CD4-positive, alpha-beta T cell (primary cell): ENCODE measurements at regions not wholly inside any gene's neighbourhood (a gene's known extent, or its start where the extent isn't known, plus 50 kb on each side); places are given as distances from the start of the nearest gene placed in this dataset.

Experiments
- ATAC-seq: fragments of 200-7000 bp; cut with Tn5 transposase; one replicate; pipeline ENCODE4 v1.10.0; 2022; ENCODE audit warnings: mild to moderate bottlenecking; ENCODE audit not compliant: poor library complexity
- CTCF ChIA-PET: fragments of 350-600 bp; sonication (Branson Sonifier 250); formaldehyde crosslinking; loops from one replicate; lab custom pipeline; 2021; ENCODE audit warnings: antibody characterized with exemption, inconsistent platforms; lab: Charles Lee
- POLR2A ChIA-PET: fragments of 350-600 bp; sonication (Branson Sonifier 250); formaldehyde crosslinking; loops from one replicate; lab custom pipeline; 2021; ENCODE audit warnings: antibody characterized with exemption, inconsistent platforms; lab: Charles Lee
- DNase-seq, 14 experiments: peaks; one replicate each; pipeline ENCODE4 v3.0.0-alpha.2; 2013 to 2020; ENCODE audit warnings: mixed read lengths in 2 of 14
- H3K27ac ChIP-seq, 2 donors: one replicate each; pipeline versions ENCODE4 v1.5.1 to v1.7.0; 2013; ENCODE audit warnings: low read length in 2 of 2, low read depth in 1 of 2, mild to moderate bottlenecking in 1 of 2
- H3K27me3 ChIP-seq, 2 experiments: 1 replicate in 1 of 2; 2 replicates in 1 of 2; pipeline versions ENCODE4 v1.6.1 to v1.7.0; 2013; ENCODE audit warnings: low read length in 2 of 2, control low read depth in 1 of 2, mild to moderate bottlenecking in 1 of 2, moderate library complexity in 1 of 2; ENCODE audit not compliant: insufficient read depth in 2 of 2, control insufficient read depth in 1 of 2
- H3K36me3 ChIP-seq: one replicate; pipeline ENCODE4 v1.6.1; 2013; ENCODE audit warnings: low read length, control low read depth; ENCODE audit not compliant: insufficient read depth
- H3K4me1 ChIP-seq: one replicate; pipeline ENCODE4 v1.6.1; 2013; ENCODE audit warnings: low read length, control low read depth; ENCODE audit not compliant: insufficient read depth
- H3K4me3 ChIP-seq: one replicate; pipeline ENCODE4 v1.5.1; 2013; ENCODE audit warnings: mild to moderate bottlenecking, low read length, moderate library complexity
- H3K9me3 ChIP-seq, 2 experiments: 1 replicate in 1 of 2; 2 replicates in 1 of 2; pipeline versions ENCODE4 v1.6.1 to v1.7.0; 2013; ENCODE audit warnings: low read length in 2 of 2, mild to moderate bottlenecking in 2 of 2, control low read depth in 1 of 2, moderate library complexity in 1 of 2; ENCODE audit not compliant: control insufficient read depth in 1 of 2, insufficient read depth in 1 of 2
- H3K27ac Mint-ChIP-seq: one replicate; pipeline ENCODE4 v1.8.0; 2020; ENCODE audit warnings: mixed read lengths
- H3K27me3 Mint-ChIP-seq: one replicate; pipeline ENCODE4 v1.8.0; 2021; ENCODE audit warnings: mixed read lengths
- H3K36me3 Mint-ChIP-seq: one replicate; pipeline ENCODE4 v1.8.0; 2021; ENCODE audit warnings: low read depth, mixed read lengths
- H3K4me1 Mint-ChIP-seq: one replicate; pipeline ENCODE4 v1.8.0; 2021; ENCODE audit warnings: low read depth, mixed read lengths
- H3K4me3 Mint-ChIP-seq: one replicate; pipeline ENCODE4 v1.8.0; 2020; ENCODE audit warnings: mild to moderate bottlenecking, mixed read lengths
- H3K9me3 Mint-ChIP-seq: one replicate; pipeline ENCODE4 v1.8.0; 2020; ENCODE audit warnings: mixed read lengths
- CTCF ChIP-seq: fragments of 200-600 bp; IDR thresholded peaks from one replicate; pipeline ENCODE4 v1.8.0; 2022; ENCODE audit warnings: antibody characterized with exemption, mild to moderate bottlenecking
- intact Hi-C, 2 experiments: fragments of 100-400 bp; cut with DNase I in 1 of 2; cut with micrococcal nuclease in 1 of 2; formaldehyde crosslinking; loops; one replicate each; pipeline versions ENCODE4 v1.15.1 to v1.9.0; 2023 to 2025; cut with DNase I, micrococcal nuclease

DNA sequence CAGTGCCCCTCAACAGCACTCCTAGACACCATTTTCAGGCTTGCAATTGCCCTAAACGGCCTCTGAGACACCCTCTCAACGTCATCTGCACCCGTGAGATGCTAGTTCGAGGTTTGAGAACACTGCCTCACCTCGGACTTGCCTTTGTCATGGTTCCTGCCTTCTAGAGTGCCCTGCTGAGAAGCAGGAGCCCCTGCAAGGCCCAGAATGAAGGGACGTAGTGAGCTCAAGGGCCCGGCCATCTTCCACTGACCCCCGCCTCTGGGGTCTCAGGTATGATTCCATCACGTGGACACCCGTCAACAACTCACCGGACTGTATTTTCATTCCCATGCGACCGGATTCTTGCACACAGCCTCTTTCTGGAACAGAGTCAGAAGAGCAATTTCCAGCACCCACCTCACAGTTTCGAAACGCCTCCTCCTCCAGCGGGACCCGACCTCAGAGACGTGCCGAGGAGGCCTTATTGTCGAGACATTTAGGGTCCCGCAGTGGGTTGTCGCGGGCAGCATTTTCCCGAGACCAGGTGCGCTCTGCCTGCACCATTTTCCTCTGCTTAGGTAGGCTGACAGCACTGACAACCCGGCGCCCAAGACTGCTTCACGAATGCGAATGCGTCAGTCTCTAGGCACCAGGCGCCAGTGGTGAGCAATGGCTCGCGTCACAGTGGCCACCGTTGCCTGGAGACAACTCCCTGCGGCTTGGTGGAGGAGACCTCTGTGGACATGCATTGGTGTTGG is 999.9 kb downstream of the KCNJ18 start:
- H3K27ac Mint-ChIP-seq = no peak overlapping the region
- ATAC-seq = no peak
- DNase-seq = no peak
- ChIA-PET POLR2A (no interaction called here), CTCF (no interaction called here)
- no peaks in the 10 kb centered on the region for H3K4me1 Mint-ChIP-seq
- H3K4me3 Mint-ChIP-seq = no peak overlapping the region
- H3K27me3 Mint-ChIP-seq = no peaks in the 10 kb centered on the region
- H3K4me3 ChIP-seq = no peak overlapping the region
- H3K27me3 ChIP-seq = no peaks in the 10 kb centered on the region
- intact Hi-C loops = no loop called here
- no peak overlapping the region for H3K27ac ChIP-seq
- no peaks in the 10 kb centered on the region for H3K4me1 ChIP-seq
- H3K9me3 ChIP-seq = peaks cover 4 to 32% of the 10 kb centered on the region in 2 experiments
- no peak for TF ChIP-seq CTCF
- no peaks in the 10 kb centered on the region for H3K36me3 ChIP-seq
- peaks cover 3% of the 10 kb centered on the region for H3K36me3 Mint-ChIP-seq
- H3K9me3 Mint-ChIP-seq = peaks cover 13% of the 10 kb centered on the region

DNA sequence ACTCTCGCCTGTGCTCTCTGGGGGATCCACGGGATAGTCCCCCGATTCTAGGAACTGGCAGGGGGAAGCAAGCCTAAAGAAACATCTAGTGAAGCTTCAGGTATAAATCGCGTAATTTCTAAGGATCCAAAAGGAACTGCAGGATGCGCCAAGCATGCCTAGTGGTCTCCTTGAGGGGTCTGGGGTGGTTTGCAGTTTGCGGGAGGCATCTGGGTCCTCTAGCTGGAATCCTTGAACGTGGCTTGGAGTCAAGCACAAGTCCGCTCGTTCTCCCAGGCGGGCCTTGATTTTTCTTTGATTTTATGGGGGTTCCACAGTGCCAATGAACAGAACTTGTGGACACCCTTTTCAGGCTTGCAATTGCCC is 1000.5 kb downstream of the KCNJ18 start:
- peaks cover 14% of the 10 kb centered on the region for H3K9me3 Mint-ChIP-seq
- H3K36me3 ChIP-seq = no peaks in the 10 kb centered on the region

DNA sequence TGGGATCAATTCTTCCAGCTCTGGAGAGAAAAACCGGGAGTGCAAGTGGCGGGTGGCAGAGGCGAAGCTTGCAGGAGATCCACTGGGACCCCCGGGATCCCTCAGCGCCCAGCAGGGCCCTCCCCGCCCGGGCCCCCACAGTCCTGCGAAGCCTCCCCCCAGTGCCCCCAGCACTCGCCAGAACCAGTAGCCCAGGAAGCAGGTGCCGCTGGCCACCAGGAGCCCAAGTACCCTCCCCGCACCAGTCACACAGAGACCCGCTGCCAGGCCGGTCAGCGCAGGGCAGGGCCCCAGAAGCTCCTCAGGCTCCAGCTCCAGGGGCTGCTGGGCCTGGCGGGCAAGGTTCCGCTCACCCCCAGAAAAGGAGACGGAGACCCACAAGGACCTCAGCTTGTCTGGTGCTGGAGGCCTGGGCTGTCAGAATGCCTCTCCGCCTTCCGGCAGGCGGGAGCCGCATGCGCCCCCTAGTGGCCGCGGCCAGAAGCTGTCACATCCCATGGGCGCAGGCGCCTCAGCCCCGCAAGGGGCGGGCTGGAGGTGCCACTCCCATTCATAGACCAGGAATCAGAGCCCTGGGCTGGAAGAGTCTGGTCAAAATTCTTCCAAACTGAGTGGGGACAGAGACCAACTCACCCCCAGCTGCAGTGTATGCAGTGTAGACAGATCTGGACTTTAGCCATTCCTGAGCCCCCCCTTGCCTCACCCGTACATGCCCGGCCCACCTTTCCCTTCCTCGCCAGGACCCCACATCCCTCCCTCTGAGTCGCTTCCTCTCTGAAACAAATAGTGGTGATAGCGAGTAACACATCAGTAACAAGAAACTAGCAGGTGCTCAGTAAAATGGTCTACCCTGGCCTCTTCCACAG is 1002.3 kb downstream of the KCNJ18 start:
- ChIA-PET POLR2A (no interaction called here), CTCF (no interaction called here)
- DNase-seq (no peak), ATAC-seq (no peak)
- no peak overlapping the region for H3K4me3 Mint-ChIP-seq
- H3K27ac Mint-ChIP-seq = no peak overlapping the region
- no peaks in the 10 kb centered on the region for H3K27me3 Mint-ChIP-seq
- Histone ChIP-seq H3K4me3 (no peak overlapping the region), H3K27me3 (no peaks in the 10 kb centered on the region), H3K9me3 (peaks cover 13 to 32% of the 10 kb centered on the region in 2 experiments), H3K4me1 (no peaks in the 10 kb centered on the region), H3K27ac (no peak overlapping the region), H3K36me3 (no peaks in the 10 kb centered on the region)
- no peaks in the 10 kb centered on the region for H3K4me1 Mint-ChIP-seq
- no peak for TF ChIP-seq CTCF
- peaks cover 3% of the 10 kb centered on the region for H3K36me3 Mint-ChIP-seq
- intact Hi-C loops = no loop called here
- peaks cover 27% of the 10 kb centered on the region for H3K9me3 Mint-ChIP-seq

More for the DNA sequence above, 1000.5 kb downstream of the KCNJ18 start:
- ATAC-seq (no peak), DNase-seq (no peak)
- Histone ChIP-seq H3K27me3 (no peaks in the 10 kb centered on the region), H3K27ac (no peak overlapping the region), H3K4me1 (no peaks in the 10 kb centered on the region), H3K9me3 (peaks cover 4 to 32% of the 10 kb centered on the region in 2 experiments), H3K4me3 (no peak overlapping the region)
- Mint-ChIP-seq H3K27me3 (no peaks in the 10 kb centered on the region), H3K27ac (no peak overlapping the region), H3K4me1 (no peaks in the 10 kb centered on the region), H3K4me3 (no peak overlapping the region), H3K36me3 (peaks cover 3% of the 10 kb centered on the region)
- intact Hi-C loops = no loop called here
- no peak for TF ChIP-seq CTCF
- ChIA-PET CTCF (no interaction called here), POLR2A (no interaction called here)
